ENCODE measurements at regions not wholly inside any gene's neighbourhood (a gene's known extent, or its start where the extent isn't known, plus 50 kb on each side); places are given as distances from the start of the nearest gene placed in this dataset.
"Not testable (repeated sequence)": the region's sequence is repeated elsewhere in the genome, so short reads cannot be mapped to it uniquely, and the experiment has no call there.

- FAIRE-seq (no peak), DNase-seq (ENCODE audit: insufficient read length, low spot score) (no peak)
- no peak for TF ChIP-seq SPI1 (IDR thresholded peaks at IDR 0.05; ENCODE audit: low read depth, low read length)
- TF ChIP-seq TAF1 (IDR thresholded peaks at IDR 0.05; ENCODE audit: low read depth, low read length), result no peak
- TF ChIP-seq PAX5 (IDR thresholded peaks at IDR 0.05; ENCODE audit: insufficient read depth, low read length, severe bottlenecking), result no peak
- TF ChIP-seq POLR2AphosphoS5 (IDR thresholded peaks at IDR 0.05; ENCODE audit: low read depth, low read length), result no peak
- no peak for TF ChIP-seq POU2F2 (IDR thresholded peaks at IDR 0.05; ENCODE audit: low read depth, low read length)
- no peak for TF ChIP-seq POLR2A (IDR thresholded peaks at IDR 0.05; ENCODE audit: low read depth, low read length)
Observed at GRCh38 chrY:16562491-16562890, 1317.5 kb downstream of the CDY2B start.

- no peak for FAIRE-seq
- no peak for TF ChIP-seq POLR2A (IDR thresholded peaks at IDR 0.05; ENCODE audit: low read depth, low read length)
- no peak for DNase-seq (ENCODE audit: insufficient read length, low spot score)
Observed at GRCh38 chrY:16522021-16522420, 1358.0 kb downstream of the CDY2B start.

- FAIRE-seq (no peak), DNase-seq (ENCODE audit: insufficient read length, low spot score) (no peak)
- TF ChIP-seq POU2F2 (IDR thresholded peaks at IDR 0.05; ENCODE audit: low read depth, low read length) (no peak), SPI1 (IDR thresholded peaks at IDR 0.05; ENCODE audit: low read depth, low read length) (no peak), PAX5 (IDR thresholded peaks at IDR 0.05; ENCODE audit: insufficient read depth, low read length, severe bottlenecking) (no peak), POLR2A (IDR thresholded peaks at IDR 0.05; ENCODE audit: low read depth, low read length) (no peak), POLR2AphosphoS5 (IDR thresholded peaks at IDR 0.05; ENCODE audit: low read depth, low read length) (no peak), TAF1 (IDR thresholded peaks at IDR 0.05; ENCODE audit: low read depth, low read length) (no peak)
Observed at GRCh38 chrY:16502733-16503214, 1377.2 kb downstream of the CDY2B start.

GRCh38 chrY:16490706-16491105 lies 1389.3 kb downstream of the CDY2B start:
- no peak for DNase-seq (ENCODE audit: insufficient read length, low spot score)
- no peak for FAIRE-seq
- TF ChIP-seq POLR2A (IDR thresholded peaks at IDR 0.05; ENCODE audit: low read depth, low read length) (no peak), POLR2AphosphoS5 (IDR thresholded peaks at IDR 0.05; ENCODE audit: low read depth, low read length) (no peak), SPI1 (IDR thresholded peaks at IDR 0.05; ENCODE audit: low read depth, low read length) (no peak), POU2F2 (IDR thresholded peaks at IDR 0.05; ENCODE audit: low read depth, low read length) (no peak), PAX5 (IDR thresholded peaks at IDR 0.05; ENCODE audit: insufficient read depth, low read length, severe bottlenecking) (no peak), TAF1 (IDR thresholded peaks at IDR 0.05; ENCODE audit: low read depth, low read length) (no peak)

GRCh38 chrY:16486696-16487215 lies 1393.3 kb downstream of the CDY2B start:
- no peak for FAIRE-seq
- DNase-seq (ENCODE audit: insufficient read length, low spot score), result no peak
- TF ChIP-seq POLR2AphosphoS5 (IDR thresholded peaks at IDR 0.05; ENCODE audit: low read depth, low read length) (no peak), SPI1 (IDR thresholded peaks at IDR 0.05; ENCODE audit: low read depth, low read length) (no peak), TAF1 (IDR thresholded peaks at IDR 0.05; ENCODE audit: low read depth, low read length) (no peak), PAX5 (IDR thresholded peaks at IDR 0.05; ENCODE audit: insufficient read depth, low read length, severe bottlenecking) (no peak), POU2F2 (IDR thresholded peaks at IDR 0.05; ENCODE audit: low read depth, low read length) (no peak), POLR2A (IDR thresholded peaks at IDR 0.05; ENCODE audit: low read depth, low read length) (no peak)

GRCh38 chrY:16480031-16480430 lies 1400.0 kb downstream of the CDY2B start:
- DNase-seq (ENCODE audit: insufficient read length, low spot score), result no peak
- no peak for TF ChIP-seq TAF1 (IDR thresholded peaks at IDR 0.05; ENCODE audit: low read depth, low read length)
- TF ChIP-seq POLR2AphosphoS5 (IDR thresholded peaks at IDR 0.05; ENCODE audit: low read depth, low read length), result no peak
- no peak for TF ChIP-seq SPI1 (IDR thresholded peaks at IDR 0.05; ENCODE audit: low read depth, low read length)
- TF ChIP-seq POLR2A (IDR thresholded peaks at IDR 0.05; ENCODE audit: low read depth, low read length), result no peak
- no peak for TF ChIP-seq PAX5 (IDR thresholded peaks at IDR 0.05; ENCODE audit: insufficient read depth, low read length, severe bottlenecking)
- TF ChIP-seq POU2F2 (IDR thresholded peaks at IDR 0.05; ENCODE audit: low read depth, low read length), result no peak
- no peak for FAIRE-seq

- FAIRE-seq, result no peak
- no peak for DNase-seq (ENCODE audit: insufficient read length, low spot score)
- TF ChIP-seq POU2F2 (IDR thresholded peaks at IDR 0.05; ENCODE audit: low read depth, low read length), result no peak
- TF ChIP-seq POLR2A (IDR thresholded peaks at IDR 0.05; ENCODE audit: low read depth, low read length), result no peak
- TF ChIP-seq SPI1 (IDR thresholded peaks at IDR 0.05; ENCODE audit: low read depth, low read length), result no peak
- TF ChIP-seq TAF1 (IDR thresholded peaks at IDR 0.05; ENCODE audit: low read depth, low read length), result no peak
- no peak for TF ChIP-seq POLR2AphosphoS5 (IDR thresholded peaks at IDR 0.05; ENCODE audit: low read depth, low read length)
- TF ChIP-seq PAX5 (IDR thresholded peaks at IDR 0.05; ENCODE audit: insufficient read depth, low read length, severe bottlenecking), result no peak
Observed at GRCh38 chrY:16474053-16474452, 1406.0 kb downstream of the CDY2B start.

GRCh38 chrY:16454799-16455198 lies 1425.2 kb downstream of the CDY2B start:
- TF ChIP-seq SPI1 (IDR thresholded peaks at IDR 0.05; ENCODE audit: low read depth, low read length) (no peak), PAX5 (IDR thresholded peaks at IDR 0.05; ENCODE audit: insufficient read depth, low read length, severe bottlenecking) (no peak), TAF1 (IDR thresholded peaks at IDR 0.05; ENCODE audit: low read depth, low read length) (no peak), POLR2A (IDR thresholded peaks at IDR 0.05; ENCODE audit: low read depth, low read length) (no peak), POU2F2 (IDR thresholded peaks at IDR 0.05; ENCODE audit: low read depth, low read length) (no peak), POLR2AphosphoS5 (IDR thresholded peaks at IDR 0.05; ENCODE audit: low read depth, low read length) (no peak)
- no peak for DNase-seq (ENCODE audit: insufficient read length, low spot score)
- FAIRE-seq, result no peak

GRCh38 chrY:16446152-16446551 lies 1433.9 kb downstream of the CDY2B start:
- FAIRE-seq, result no peak
- DNase-seq (ENCODE audit: insufficient read length, low spot score), result no peak
- TF ChIP-seq TAF1 (IDR thresholded peaks at IDR 0.05; ENCODE audit: low read depth, low read length) (no peak), PAX5 (IDR thresholded peaks at IDR 0.05; ENCODE audit: insufficient read depth, low read length, severe bottlenecking) (no peak), POLR2A (IDR thresholded peaks at IDR 0.05; ENCODE audit: low read depth, low read length) (no peak), POLR2AphosphoS5 (IDR thresholded peaks at IDR 0.05; ENCODE audit: low read depth, low read length) (no peak), POU2F2 (IDR thresholded peaks at IDR 0.05; ENCODE audit: low read depth, low read length) (no peak), SPI1 (IDR thresholded peaks at IDR 0.05; ENCODE audit: low read depth, low read length) (no peak)

- peak; percentile 93 for FAIRE-seq
Observed at GRCh38 chrY:16409206-16409923, 1470.7 kb downstream of the CDY2B start.

GRCh38 chrY:16379458-16379857 lies 1500.6 kb downstream of the CDY2B start:
- not testable (repeated sequence) for DNase-seq (ENCODE audit: insufficient read length, low spot score); FAIRE-seq

More at GRCh38 chrY:16409206-16409923, 1470.7 kb downstream of the CDY2B start:
- DNase-seq (ENCODE audit: insufficient read length, low spot score), result not testable (repeated sequence)

- DNase-seq (ENCODE audit: insufficient read length, low spot score); FAIRE-seq: not testable (repeated sequence)
Observed at GRCh38 chrY:16341592-16341991, 1538.4 kb downstream of the CDY2B start.

GRCh38 chrY:16330032-16330758 lies 1549.8 kb downstream of the CDY2B start:
- not testable (repeated sequence) for FAIRE-seq; DNase-seq (ENCODE audit: insufficient read length, low spot score)

All from GM12891 (cell line).